ENCODE measurements at regions not wholly inside any gene's neighbourhood (a gene's known extent, or its start where the extent isn't known, plus 50 kb on each side); places are given as distances from the start of the nearest gene placed in this dataset.

DNA sequence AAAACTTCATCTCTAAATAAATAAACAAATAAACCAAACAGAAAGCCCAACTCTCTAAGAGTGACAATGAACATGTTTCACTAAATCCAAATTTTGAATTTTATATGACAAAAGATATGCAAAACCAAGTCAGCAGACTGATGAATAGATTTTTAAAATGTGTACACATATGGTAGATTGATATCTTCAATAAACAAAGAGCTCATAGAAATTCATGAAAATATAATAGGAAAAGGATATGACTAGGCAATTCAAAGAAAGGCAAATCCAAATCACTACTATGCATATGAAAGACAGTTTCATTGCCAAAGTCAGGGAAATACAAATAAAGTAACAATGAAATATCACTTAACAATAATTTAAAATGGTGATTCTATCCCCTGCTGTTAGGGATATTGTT is 63.7 kb upstream of the NBEA start:
- no peaks in the 10 kb centered on the region for H3K27me3 ChIP-seq (ENCODE audit: insufficient read depth, low read length, poor library complexity, severe bottlenecking)
- H3K36me3 ChIP-seq (ENCODE audit: insufficient read depth, low read length): no peaks in the 10 kb centered on the region
- no peaks in the 10 kb centered on the region for H3K4me1 ChIP-seq (ENCODE audit: insufficient read depth, low read length, poor library complexity, severe bottlenecking)
- no peaks in the 10 kb centered on the region for H3F3A ChIP-seq (ENCODE audit: low read depth)
- H3K9ac ChIP-seq (ENCODE audit: low read depth, low read length, poor library complexity, severe bottlenecking): no peak overlapping the region
- peaks cover 3% of the 10 kb centered on the region; the same call in 1 of the 2 replicates for H3K9me3 ChIP-seq (ENCODE audit: insufficient read depth, low read depth, low read length)
- no peaks in the 10 kb centered on the region for H3K79me2 ChIP-seq (ENCODE audit: insufficient read depth, low read length)
- H3K9me2 ChIP-seq (replicated peaks; ENCODE audit: low read depth, low read length): no peaks in the 10 kb centered on the region
- H3K4me2 ChIP-seq (ENCODE audit: low read depth, low read length, poor library complexity, severe bottlenecking): no peak overlapping the region
- no peak overlapping the region for H2AFZ ChIP-seq (ENCODE audit: low read length)
- H3K4me3 ChIP-seq (ENCODE audit: low read length, poor library complexity, severe bottlenecking): no peak overlapping the region
- no peak for TF ChIP-seq EZH2phosphoT487 (IDR thresholded peaks at IDR 0.05; ENCODE audit: borderline replicate concordance)
- TF ChIP-seq, protein P1, sequence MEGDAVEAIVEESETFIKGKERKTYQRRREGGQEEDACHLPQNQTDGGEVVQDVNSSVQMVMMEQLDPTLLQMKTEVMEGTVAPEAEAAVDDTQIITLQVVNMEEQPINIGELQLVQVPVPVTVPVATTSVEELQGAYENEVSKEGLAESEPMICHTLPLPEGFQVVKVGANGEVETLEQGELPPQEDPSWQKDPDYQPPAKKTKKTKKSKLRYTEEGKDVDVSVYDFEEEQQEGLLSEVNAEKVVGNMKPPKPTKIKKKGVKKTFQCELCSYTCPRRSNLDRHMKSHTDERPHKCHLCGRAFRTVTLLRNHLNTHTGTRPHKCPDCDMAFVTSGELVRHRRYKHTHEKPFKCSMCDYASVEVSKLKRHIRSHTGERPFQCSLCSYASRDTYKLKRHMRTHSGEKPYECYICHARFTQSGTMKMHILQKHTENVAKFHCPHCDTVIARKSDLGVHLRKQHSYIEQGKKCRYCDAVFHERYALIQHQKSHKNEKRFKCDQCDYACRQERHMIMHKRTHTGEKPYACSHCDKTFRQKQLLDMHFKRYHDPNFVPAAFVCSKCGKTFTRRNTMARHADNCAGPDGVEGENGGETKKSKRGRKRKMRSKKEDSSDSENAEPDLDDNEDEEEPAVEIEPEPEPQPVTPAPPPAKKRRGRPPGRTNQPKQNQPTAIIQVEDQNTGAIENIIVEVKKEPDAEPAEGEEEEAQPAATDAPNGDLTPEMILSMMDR (conservative IDR thresholded peaks at IDR 0.05; ENCODE audit: low read length): no peak
- H4K20me1 ChIP-seq (ENCODE audit: insufficient read depth, low read length, poor library complexity, severe bottlenecking): no peaks in the 10 kb centered on the region

DNA sequence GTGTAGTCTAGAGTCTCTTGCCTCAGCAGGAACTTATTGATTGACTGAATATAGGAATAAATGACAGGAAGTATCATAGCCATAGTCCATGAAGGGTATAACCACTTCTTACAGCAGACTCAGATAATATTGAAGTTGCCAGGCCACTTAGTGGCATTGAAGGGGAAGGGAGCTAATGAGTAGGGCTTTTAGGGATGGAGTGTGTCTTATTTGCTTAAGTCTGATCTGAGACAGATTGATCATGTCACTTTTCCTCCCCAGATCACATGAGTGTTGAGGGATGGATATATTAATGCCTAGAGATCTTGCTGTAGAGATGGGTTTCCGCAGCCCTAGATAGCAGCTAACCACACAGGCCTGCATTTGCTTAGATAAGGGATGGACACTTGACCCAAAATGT is 62.2 kb upstream of the NBEA start:
- Histone ChIP-seq H3K79me2 (ENCODE audit: insufficient read depth, low read length) (no peaks in the 10 kb centered on the region), H2AFZ (ENCODE audit: low read length) (no peak overlapping the region), H3F3A (ENCODE audit: low read depth) (no peaks in the 10 kb centered on the region), H3K9me2 (replicated peaks; ENCODE audit: low read depth, low read length) (no peaks in the 10 kb centered on the region), H3K4me2 (ENCODE audit: low read depth, low read length, poor library complexity, severe bottlenecking) (no peak overlapping the region), H3K27me3 (ENCODE audit: insufficient read depth, low read length, poor library complexity, severe bottlenecking) (no peaks in the 10 kb centered on the region), H3K9me3 (ENCODE audit: insufficient read depth, low read depth, low read length) (peaks cover 3% of the 10 kb centered on the region; the same call in 1 of the 2 replicates), H3K36me3 (ENCODE audit: insufficient read depth, low read length) (no peaks in the 10 kb centered on the region), H3K4me1 (ENCODE audit: insufficient read depth, low read length, poor library complexity, severe bottlenecking) (no peaks in the 10 kb centered on the region), H4K20me1 (ENCODE audit: insufficient read depth, low read length, poor library complexity, severe bottlenecking) (no peaks in the 10 kb centered on the region), H3K4me3 (ENCODE audit: low read length, poor library complexity, severe bottlenecking) (no peak overlapping the region), H3K9ac (ENCODE audit: low read depth, low read length, poor library complexity, severe bottlenecking) (no peak overlapping the region)
- TF ChIP-seq, protein P1 (conservative IDR thresholded peaks at IDR 0.05; ENCODE audit: low read length): no peak
- no peak for TF ChIP-seq EZH2phosphoT487 (IDR thresholded peaks at IDR 0.05; ENCODE audit: borderline replicate concordance)

DNA sequence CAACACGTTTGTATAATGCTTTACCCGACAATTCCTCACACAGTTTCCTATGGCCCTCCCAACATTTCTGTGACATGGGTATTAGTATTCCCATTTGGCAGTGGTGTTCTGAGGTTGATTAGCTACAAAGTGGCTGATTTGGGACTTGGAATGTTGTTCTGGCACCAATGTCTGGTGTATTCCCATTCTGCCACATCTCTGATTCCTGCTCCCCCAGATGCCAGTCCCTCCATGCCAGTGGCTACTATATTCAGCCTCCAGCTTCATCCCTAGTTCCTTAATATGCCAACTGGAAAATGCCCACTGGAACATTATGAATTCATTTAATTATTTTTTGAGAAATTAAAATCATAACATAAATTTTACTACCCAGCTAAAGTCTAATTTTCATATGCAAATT is 60.6 kb upstream of the NBEA start:
- TF ChIP-seq, protein P1 (conservative IDR thresholded peaks at IDR 0.05; ENCODE audit: low read length): no peak
- no peak for TF ChIP-seq EZH2phosphoT487 (IDR thresholded peaks at IDR 0.05; ENCODE audit: borderline replicate concordance)
- Histone ChIP-seq H3K4me3 (ENCODE audit: low read length, poor library complexity, severe bottlenecking) (no peak overlapping the region), H3K9ac (ENCODE audit: low read depth, low read length, poor library complexity, severe bottlenecking) (no peak overlapping the region), H2AFZ (ENCODE audit: low read length) (no peak overlapping the region), H3K79me2 (ENCODE audit: insufficient read depth, low read length) (no peaks in the 10 kb centered on the region), H3K9me3 (ENCODE audit: insufficient read depth, low read depth, low read length) (no peaks in the 10 kb centered on the region), H3K4me1 (ENCODE audit: insufficient read depth, low read length, poor library complexity, severe bottlenecking) (no peaks in the 10 kb centered on the region), H3K4me2 (ENCODE audit: low read depth, low read length, poor library complexity, severe bottlenecking) (no peak overlapping the region), H3K27me3 (ENCODE audit: insufficient read depth, low read length, poor library complexity, severe bottlenecking) (no peaks in the 10 kb centered on the region), H4K20me1 (ENCODE audit: insufficient read depth, low read length, poor library complexity, severe bottlenecking) (no peaks in the 10 kb centered on the region), H3F3A (ENCODE audit: low read depth) (no peaks in the 10 kb centered on the region), H3K36me3 (ENCODE audit: insufficient read depth, low read length) (no peaks in the 10 kb centered on the region), H3K9me2 (replicated peaks; ENCODE audit: low read depth, low read length) (no peaks in the 10 kb centered on the region)
